ENCODE measurements at regions not wholly inside any gene's neighbourhood (a gene's known extent, or its start where the extent isn't known, plus 50 kb on each side); places are given as distances from the start of the nearest gene placed in this dataset.

GRCh38 chr5:133899506-133899905 lies 68.9 kb downstream of the C5orf15 start:
- TF ChIP-seq CTCF (IDR thresholded peaks at IDR 0.05) (no peak), POLR2AphosphoS5 (IDR thresholded peaks at IDR 0.05; ENCODE audit: low read depth, low read length) (no peak)

All from Panc1 (cell line).